ENCODE measurements at regions not wholly inside any gene's neighbourhood (a gene's known extent, or its start where the extent isn't known, plus 50 kb on each side); places are given as distances from the start of the nearest gene placed in this dataset.

DNA sequence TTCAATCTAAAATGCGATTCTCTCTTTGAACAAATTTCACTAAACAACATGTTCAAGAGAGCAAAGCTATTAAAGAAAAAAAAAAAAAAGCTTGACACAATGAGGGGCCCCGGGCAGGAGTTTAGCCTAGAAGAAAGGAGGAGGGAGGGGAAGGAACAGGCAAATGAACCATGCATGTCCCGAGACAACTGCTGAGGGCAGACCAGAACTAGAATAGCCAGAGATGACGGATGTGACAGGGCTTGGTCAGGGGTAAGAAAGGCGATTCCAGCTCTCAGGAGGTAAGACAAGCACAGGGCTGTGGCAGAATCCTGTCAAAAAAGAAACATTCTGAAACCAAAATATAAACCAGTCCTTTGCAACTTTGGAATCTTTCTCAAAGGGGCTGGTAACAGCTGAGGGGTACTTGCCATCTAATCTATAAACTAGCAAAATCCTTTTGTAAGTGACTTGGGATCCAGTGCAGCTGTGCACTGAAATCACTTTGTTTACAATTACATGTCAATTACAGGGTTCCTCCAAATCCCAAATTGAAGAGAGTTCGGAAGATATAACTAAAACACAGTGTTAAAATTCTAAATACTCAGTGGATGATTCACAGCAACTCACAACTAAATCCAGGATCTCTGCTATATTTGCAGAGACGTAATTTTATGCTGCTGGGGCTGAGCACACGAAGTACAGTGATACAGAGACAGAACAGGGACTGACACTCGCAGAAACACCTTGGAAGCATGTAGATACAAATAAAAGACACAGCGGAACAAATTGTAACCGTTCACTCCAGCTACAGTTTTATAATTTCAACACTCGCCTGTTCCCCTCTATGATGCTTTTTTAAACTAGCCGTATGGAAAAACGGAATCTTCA, 567.4 kb upstream of the ZFHX3 start:
- POLR2A ChIA-PET, result no interaction called here
- no peak for FAIRE-seq
- no peak for TF ChIP-seq EED (IDR thresholded peaks at IDR 0.05; ENCODE audit: low read depth)
- no peak for TF ChIP-seq ZNF384 (IDR thresholded peaks at IDR 0.05; ENCODE audit: borderline replicate concordance, low read depth, low read length)
- TF ChIP-seq RUNX3 (IDR thresholded peaks at IDR 0.05; ENCODE audit: low read length), result no peak
- TF ChIP-seq, protein P1, sequence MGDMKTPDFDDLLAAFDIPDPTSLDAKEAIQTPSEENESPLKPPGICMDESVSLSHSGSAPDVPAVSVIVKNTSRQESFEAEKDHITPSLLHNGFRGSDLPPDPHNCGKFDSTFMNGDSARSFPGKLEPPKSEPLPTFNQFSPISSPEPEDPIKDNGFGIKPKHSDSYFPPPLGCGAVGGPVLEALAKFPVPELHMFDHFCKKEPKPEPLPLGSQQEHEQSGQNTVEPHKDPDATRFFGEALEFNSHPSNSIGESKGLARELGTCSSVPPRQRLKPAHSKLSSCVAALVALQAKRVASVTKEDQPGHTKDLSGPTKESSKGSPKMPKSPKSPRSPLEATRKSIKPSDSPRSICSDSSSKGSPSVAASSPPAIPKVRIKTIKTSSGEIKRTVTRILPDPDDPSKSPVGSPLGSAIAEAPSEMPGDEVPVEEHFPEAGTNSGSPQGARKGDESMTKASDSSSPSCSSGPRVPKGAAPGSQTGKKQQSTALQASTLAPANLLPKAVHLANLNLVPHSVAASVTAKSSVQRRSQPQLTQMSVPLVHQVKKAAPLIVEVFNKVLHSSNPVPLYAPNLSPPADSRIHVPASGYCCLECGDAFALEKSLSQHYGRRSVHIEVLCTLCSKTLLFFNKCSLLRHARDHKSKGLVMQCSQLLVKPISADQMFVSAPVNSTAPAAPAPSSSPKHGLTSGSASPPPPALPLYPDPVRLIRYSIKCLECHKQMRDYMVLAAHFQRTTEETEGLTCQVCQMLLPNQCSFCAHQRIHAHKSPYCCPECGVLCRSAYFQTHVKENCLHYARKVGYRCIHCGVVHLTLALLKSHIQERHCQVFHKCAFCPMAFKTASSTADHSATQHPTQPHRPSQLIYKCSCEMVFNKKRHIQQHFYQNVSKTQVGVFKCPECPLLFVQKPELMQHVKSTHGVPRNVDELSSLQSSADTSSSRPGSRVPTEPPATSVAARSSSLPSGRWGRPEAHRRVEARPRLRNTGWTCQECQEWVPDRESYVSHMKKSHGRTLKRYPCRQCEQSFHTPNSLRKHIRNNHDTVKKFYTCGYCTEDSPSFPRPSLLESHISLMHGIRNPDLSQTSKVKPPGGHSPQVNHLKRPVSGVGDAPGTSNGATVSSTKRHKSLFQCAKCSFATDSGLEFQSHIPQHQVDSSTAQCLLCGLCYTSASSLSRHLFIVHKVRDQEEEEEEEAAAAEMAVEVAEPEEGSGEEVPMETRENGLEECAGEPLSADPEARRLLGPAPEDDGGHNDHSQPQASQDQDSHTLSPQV (IDR thresholded peaks at IDR 0.05), result no peak
- no peak for TF ChIP-seq NR2C1 (IDR thresholded peaks at IDR 0.05)
- TF ChIP-seq JUNB (IDR thresholded peaks at IDR 0.05), result no peak
- TF ChIP-seq, protein P2, sequence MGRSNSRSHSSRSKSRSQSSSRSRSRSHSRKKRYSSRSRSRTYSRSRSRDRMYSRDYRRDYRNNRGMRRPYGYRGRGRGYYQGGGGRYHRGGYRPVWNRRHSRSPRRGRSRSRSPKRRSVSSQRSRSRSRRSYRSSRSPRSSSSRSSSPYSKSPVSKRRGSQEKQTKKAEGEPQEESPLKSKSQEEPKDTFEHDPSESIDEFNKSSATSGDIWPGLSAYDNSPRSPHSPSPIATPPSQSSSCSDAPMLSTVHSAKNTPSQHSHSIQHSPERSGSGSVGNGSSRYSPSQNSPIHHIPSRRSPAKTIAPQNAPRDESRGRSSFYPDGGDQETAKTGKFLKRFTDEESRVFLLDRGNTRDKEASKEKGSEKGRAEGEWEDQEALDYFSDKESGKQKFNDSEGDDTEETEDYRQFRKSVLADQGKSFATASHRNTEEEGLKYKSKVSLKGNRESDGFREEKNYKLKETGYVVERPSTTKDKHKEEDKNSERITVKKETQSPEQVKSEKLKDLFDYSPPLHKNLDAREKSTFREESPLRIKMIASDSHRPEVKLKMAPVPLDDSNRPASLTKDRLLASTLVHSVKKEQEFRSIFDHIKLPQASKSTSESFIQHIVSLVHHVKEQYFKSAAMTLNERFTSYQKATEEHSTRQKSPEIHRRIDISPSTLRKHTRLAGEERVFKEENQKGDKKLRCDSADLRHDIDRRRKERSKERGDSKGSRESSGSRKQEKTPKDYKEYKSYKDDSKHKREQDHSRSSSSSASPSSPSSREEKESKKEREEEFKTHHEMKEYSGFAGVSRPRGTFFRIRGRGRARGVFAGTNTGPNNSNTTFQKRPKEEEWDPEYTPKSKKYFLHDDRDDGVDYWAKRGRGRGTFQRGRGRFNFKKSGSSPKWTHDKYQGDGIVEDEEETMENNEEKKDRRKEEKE (IDR thresholded peaks at IDR 0.05), result no peak
- no peak for TF ChIP-seq ELK1 (IDR thresholded peaks at IDR 0.05; ENCODE audit: low read depth, low read length)
- TF ChIP-seq ZNF207 (IDR thresholded peaks at IDR 0.05; ENCODE audit: borderline replicate concordance), result no peak
- TF ChIP-seq NFYB (IDR thresholded peaks at IDR 0.05; ENCODE audit: insufficient read depth, low read depth, low read length), result no peak
- no peak for TF ChIP-seq FOXK2 (IDR thresholded peaks at IDR 0.05)
- no peak for TF ChIP-seq ATF7 (IDR thresholded peaks at IDR 0.05; ENCODE audit: low read depth)
- TF ChIP-seq, protein P3, sequence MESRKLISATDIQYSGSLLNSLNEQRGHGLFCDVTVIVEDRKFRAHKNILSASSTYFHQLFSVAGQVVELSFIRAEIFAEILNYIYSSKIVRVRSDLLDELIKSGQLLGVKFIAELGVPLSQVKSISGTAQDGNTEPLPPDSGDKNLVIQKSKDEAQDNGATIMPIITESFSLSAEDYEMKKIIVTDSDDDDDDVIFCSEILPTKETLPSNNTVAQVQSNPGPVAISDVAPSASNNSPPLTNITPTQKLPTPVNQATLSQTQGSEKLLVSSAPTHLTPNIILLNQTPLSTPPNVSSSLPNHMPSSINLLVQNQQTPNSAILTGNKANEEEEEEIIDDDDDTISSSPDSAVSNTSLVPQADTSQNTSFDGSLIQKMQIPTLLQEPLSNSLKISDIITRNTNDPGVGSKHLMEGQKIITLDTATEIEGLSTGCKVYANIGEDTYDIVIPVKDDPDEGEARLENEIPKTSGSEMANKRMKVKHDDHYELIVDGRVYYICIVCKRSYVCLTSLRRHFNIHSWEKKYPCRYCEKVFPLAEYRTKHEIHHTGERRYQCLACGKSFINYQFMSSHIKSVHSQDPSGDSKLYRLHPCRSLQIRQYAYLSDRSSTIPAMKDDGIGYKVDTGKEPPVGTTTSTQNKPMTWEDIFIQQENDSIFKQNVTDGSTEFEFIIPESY (IDR thresholded peaks at IDR 0.05), result no peak
- TF ChIP-seq MTA3 (IDR thresholded peaks at IDR 0.05; ENCODE audit: borderline replicate concordance, low read length), result no peak

More for the DNA sequence above, 567.4 kb upstream of the ZFHX3 start:
- no peak overlapping the region for H3K9ac ChIP-seq (ENCODE audit: control insufficient read depth, insufficient read depth, low read length)
- no TSS peak for BruUV-seq (replicated peaks)
- DNase-seq (ENCODE audit: low read depth, low spot score), result no peak
- no peak overlapping the region for H3K4me2 ChIP-seq (ENCODE audit: control insufficient read depth, insufficient read depth)
- H2AFZ ChIP-seq (ENCODE audit: control insufficient read depth, low read depth, low read length), result no peak overlapping the region
- no peak overlapping the region for H3K4me3 ChIP-seq
- ATAC-seq, result no peak
- no peaks in the 10 kb centered on the region for H3K9me3 ChIP-seq (replicated peaks; ENCODE audit: control insufficient read depth, insufficient read depth, low read length)
- H3K79me2 ChIP-seq (ENCODE audit: control insufficient read depth, insufficient read depth, low read length), result no peaks in the 10 kb centered on the region
- in situ Hi-C loops (cut with MboI) (no loop called here), intact Hi-C loops (cut with micrococcal nuclease; ENCODE audit: unreplicated experiment) (no loop called here)
- WGBS (ENCODE audit: insufficient coverage, insufficient replicate concordance, low lambda C conversion rate, missing lambda C conversion rate), result 9% methylated on average over 14 of the region's 14 CpGs
- ChIA-PET CTCF (no interaction called here), RAD21 (ENCODE audit: unreplicated experiment) (no interaction called here), SMC1A (ENCODE audit: uncharacterized antibody, unreplicated experiment) (interaction anchor here (0.7 kb wide), 1 partner anchor 9 kb away, joined by 3 read pairs; no protein-coding TSS in a partner anchor)
- no peaks in the 10 kb centered on the region for H3K4me1 ChIP-seq (ENCODE audit: control insufficient read depth, insufficient read depth, low read length)
- H3K27me3 ChIP-seq (replicated peaks in 1 of 2; ENCODE audit: control insufficient read depth in 2 of 2, insufficient read depth in 2 of 2, low read length in 1 of 2), result no peaks in the 10 kb centered on the region; a peak in 2 of 4 replicates
- H4K20me1 ChIP-seq (ENCODE audit: control insufficient read depth, insufficient read depth), result no peaks in the 10 kb centered on the region
- no peaks in the 10 kb centered on the region for H3K36me3 ChIP-seq (ENCODE audit: control insufficient read depth in 2 of 2, insufficient read depth in 2 of 2, low read length in 1 of 2)
- no peak overlapping the region for H3K27ac ChIP-seq (ENCODE audit: control insufficient read depth, insufficient read depth)
